SU-DHL-6 (cell line): ENCODE measurements at regions not wholly inside any gene's neighbourhood (a gene's known extent, or its start where the extent isn't known, plus 50 kb on each side); places are given as distances from the start of the nearest gene placed in this dataset.

Experiments used
- CTCF ChIP-seq: fragments of 200-600 bp; sonication (generic); IDR thresholded peaks from one replicate; pipeline ENCODE4 v1.5.1; 2017; ENCODE audit warnings: antibody characterized with exemption, mild to moderate bottlenecking, low read length, moderate library complexity; ENCODE audit not compliant: insufficient read depth, poor library complexity, severe bottlenecking
- EZH2phosphoT487 ChIP-seq: fragments of 200-600 bp; sonication (generic), shearing (Covaris generic); conservative IDR thresholded peaks from 2 replicates; pipeline ENCODE4 v1.6.1; 2018; ENCODE audit warnings: mild to moderate bottlenecking, antibody characterized with exemption, low read length, moderate library complexity, mixed read lengths

GRCh38 chr3:31311559-31311958 is 221.2 kb upstream of the STT3B start:
- TF ChIP-seq CTCF (no peak), EZH2phosphoT487 (no peak)
